Transverse colon (tissue), 3 donors: ENCODE measurements at regions not wholly inside any gene's neighbourhood (a gene's known extent, or its start where the extent isn't known, plus 50 kb on each side); places are given as distances from the start of the nearest gene placed in this dataset.

Source experiments
- EP300 ChIP-seq: sonication (generic); formaldehyde crosslinking; IDR thresholded peaks from one replicate; pipeline ENCODE4 v1.6.1; 2017; ENCODE audit warnings: antibody characterized with exemption, low read depth
- POLR2A ChIP-seq: fragments of 450-650 bp; IDR thresholded peaks from one replicate; pipeline ENCODE4 v1.6.1; 2016; ENCODE audit warnings: antibody characterized with exemption, mild to moderate bottlenecking, moderate library complexity
- TF ChIP-seq, protein P1 (sequence below), 5 experiments: fragments of 200-600 bp in 3 of 5; fragments of 450-650 bp in 2 of 5; sonication (generic) in 3 of 5; IDR thresholded peaks; 1 replicate in 2 of 5; 2 replicates in 3 of 5; pipeline ENCODE4 v1.5.1; 2016 to 2017; ENCODE audit warnings: antibody characterized with exemption in 5 of 5, inconsistent platforms in 3 of 5, mild to moderate bottlenecking in 2 of 5, moderate library complexity in 1 of 5

DNA sequence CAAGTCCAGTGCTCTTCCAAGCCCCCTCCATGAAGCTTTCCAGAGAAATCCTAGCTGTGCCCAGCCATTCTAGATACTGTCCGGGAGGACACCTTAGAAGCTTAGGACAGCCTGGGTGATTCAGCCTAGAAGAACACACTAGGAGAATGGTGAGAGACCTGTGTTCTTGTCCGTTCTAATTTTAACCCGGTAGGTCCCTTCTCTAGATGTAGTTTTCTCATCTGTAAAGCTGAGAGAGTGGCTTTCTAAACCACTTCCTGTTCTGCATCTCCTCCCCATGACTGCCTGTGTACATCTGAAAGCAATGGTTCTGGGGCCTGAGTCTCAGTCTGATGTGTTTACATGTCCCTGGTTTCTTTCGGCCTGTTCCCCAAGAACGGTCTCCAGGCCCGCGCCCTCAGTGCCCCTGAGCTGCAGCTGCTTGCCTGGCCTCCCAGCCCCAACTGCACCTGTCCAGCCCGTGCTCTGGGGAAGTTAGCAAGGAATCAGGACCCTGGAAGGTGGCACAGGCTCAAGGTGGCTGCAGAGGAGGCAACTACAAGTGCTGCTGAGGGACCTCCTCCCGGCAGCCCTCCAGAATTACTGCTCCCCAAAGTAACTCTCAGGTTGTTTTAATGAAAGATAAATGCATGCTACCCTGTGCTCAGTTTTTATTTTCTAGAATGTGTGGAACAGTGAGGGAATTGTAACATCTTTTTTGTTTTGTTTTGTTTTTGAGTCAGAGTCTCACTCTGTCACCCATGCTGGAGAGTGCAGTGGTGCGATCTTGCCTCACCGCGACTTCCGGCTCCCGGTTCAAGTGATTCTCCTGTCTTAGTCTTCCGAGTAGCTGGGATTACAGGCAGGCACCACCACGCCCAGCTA is 105.9 kb downstream of the LBH start:
- TF ChIP-seq POLR2A (no peak), EP300 (no peak)
- TF ChIP-seq, protein P1, sequence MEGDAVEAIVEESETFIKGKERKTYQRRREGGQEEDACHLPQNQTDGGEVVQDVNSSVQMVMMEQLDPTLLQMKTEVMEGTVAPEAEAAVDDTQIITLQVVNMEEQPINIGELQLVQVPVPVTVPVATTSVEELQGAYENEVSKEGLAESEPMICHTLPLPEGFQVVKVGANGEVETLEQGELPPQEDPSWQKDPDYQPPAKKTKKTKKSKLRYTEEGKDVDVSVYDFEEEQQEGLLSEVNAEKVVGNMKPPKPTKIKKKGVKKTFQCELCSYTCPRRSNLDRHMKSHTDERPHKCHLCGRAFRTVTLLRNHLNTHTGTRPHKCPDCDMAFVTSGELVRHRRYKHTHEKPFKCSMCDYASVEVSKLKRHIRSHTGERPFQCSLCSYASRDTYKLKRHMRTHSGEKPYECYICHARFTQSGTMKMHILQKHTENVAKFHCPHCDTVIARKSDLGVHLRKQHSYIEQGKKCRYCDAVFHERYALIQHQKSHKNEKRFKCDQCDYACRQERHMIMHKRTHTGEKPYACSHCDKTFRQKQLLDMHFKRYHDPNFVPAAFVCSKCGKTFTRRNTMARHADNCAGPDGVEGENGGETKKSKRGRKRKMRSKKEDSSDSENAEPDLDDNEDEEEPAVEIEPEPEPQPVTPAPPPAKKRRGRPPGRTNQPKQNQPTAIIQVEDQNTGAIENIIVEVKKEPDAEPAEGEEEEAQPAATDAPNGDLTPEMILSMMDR (IDR thresholded peaks at IDR 0.05): no peak
